Gastrocnemius medialis (tissue), 4 donors: ENCODE measurements at regions not wholly inside any gene's neighbourhood (a gene's known extent, or its start where the extent isn't known, plus 50 kb on each side); places are given as distances from the start of the nearest gene placed in this dataset.

Source experiments
- ATAC-seq, 2 donors: fragments of 150-250 bp; one replicate each; pipeline ENCODE4 v1.9.1; 2016
- DNase-seq, 2 donors: peaks; one replicate each; pipeline ENCODE4 v3.0.0-alpha.2; 2019
- H3K27ac ChIP-seq, 4 donors: fragments of 200-600 bp; sonication (generic); 1 replicate in 1 of 4; 2 replicates in 3 of 4; pipeline ENCODE4 v1.5.1; 2016 to 2018; ENCODE audit warnings: mild to moderate bottlenecking in 2 of 4, moderate library complexity in 1 of 4
- H3K27me3 ChIP-seq, 3 donors: fragments of 200-600 bp; sonication (generic) in 2 of 3; 1 replicate in 1 of 3; 2 replicates in 2 of 3; pipeline versions ENCODE4 v1.5.1 to v1.6.0; 2016 to 2019; ENCODE audit warnings: mild to moderate bottlenecking in 1 of 3, moderate library complexity in 1 of 3
- H3K36me3 ChIP-seq, 2 donors: fragments of 200-600 bp; sonication (generic) in 1 of 2; one replicate each; pipeline ENCODE4 v1.5.1; 2017 to 2018
- H3K4me1 ChIP-seq, 2 donors: fragments of 200-600 bp; sonication (generic) in 1 of 2; one replicate each; pipeline ENCODE4 v1.5.1; 2016 to 2017; ENCODE audit warnings: mild to moderate bottlenecking in 2 of 2
- H3K4me3 ChIP-seq, 4 donors: fragments of 200-600 bp; sonication (generic) in 3 of 4; 1 replicate in 1 of 4; 2 replicates in 3 of 4; pipeline ENCODE4 v1.5.1; 2016 to 2019; ENCODE audit warnings: mild to moderate bottlenecking in 2 of 4
- H3K9me3 ChIP-seq, 3 donors: fragments of 200-600 bp; sonication (generic) in 2 of 3; 1 replicate in 1 of 3; 2 replicates in 2 of 3; pipeline ENCODE4 v1.5.1; 2016 to 2019
- POLR2A ChIP-seq, 2 donors: fragments of 450-650 bp; IDR thresholded peaks; one replicate each; pipeline ENCODE4 v1.6.1; 2017; ENCODE audit warnings: antibody characterized with exemption in 2 of 2, mild to moderate bottlenecking in 2 of 2, moderate library complexity in 2 of 2
- in situ Hi-C, 4 donors: fragments of 200-750 bp; cut with MboI; loops; one replicate each; pipeline versions ENCODE4 v1.15.0 to v1.8.0; 2017; ENCODE audit warnings: low sequenced_read_pairs in 4 of 4
- intact Hi-C: fragments of 100-400 bp; cut with DNase I; formaldehyde crosslinking; loops from one replicate; pipeline ENCODE4 v1.15.1; 2023; ENCODE audit warnings: low total_unique reads
- TF ChIP-seq, protein P1 (sequence below), 5 experiments: fragments of 450-650 bp in 3 of 5; fragments of 200-600 bp in 2 of 5; sonication (generic) in 2 of 5; IDR thresholded peaks in 4 of 5; conservative IDR thresholded peaks in 1 of 5; 1 replicate in 4 of 5; 2 replicates in 1 of 5; pipeline ENCODE4 v1.5.1; 2016 to 2019; ENCODE audit warnings: antibody characterized with exemption in 5 of 5, mild to moderate bottlenecking in 3 of 5, moderate library complexity in 3 of 5

DNA sequence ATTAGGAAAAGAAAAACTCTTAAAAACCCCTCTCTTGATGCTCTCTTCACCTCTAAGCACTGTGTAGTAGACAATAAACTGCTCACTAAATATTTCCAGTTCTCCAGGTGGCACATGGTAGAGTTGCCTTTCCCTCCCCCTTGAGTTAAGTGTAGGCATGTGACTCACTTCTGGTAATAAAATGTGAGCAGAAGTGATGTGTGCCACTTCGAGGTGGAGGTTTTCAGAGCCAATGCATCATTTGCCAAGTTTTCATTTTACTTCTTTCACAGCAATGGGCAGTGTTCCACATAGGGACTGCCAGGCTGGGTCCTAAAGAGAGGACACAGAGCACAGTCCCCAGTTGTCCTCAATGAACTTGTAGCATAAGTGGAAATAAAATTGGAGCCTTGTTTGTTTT, 131.6 kb upstream of the NPY start:
- Histone ChIP-seq H3K9me3 (no peaks in the 10 kb centered on the region), H3K27ac (no peak overlapping the region), H3K4me1 (no peaks in the 10 kb centered on the region), H3K4me3 (no peak overlapping the region), H3K27me3 (no peaks in the 10 kb centered on the region), H3K36me3 (no peaks in the 10 kb centered on the region)
- DNase-seq (no peak), ATAC-seq (no peak)
- intact Hi-C loops (no loop called here), in situ Hi-C loops (no loop called here)
- TF ChIP-seq, protein P1, sequence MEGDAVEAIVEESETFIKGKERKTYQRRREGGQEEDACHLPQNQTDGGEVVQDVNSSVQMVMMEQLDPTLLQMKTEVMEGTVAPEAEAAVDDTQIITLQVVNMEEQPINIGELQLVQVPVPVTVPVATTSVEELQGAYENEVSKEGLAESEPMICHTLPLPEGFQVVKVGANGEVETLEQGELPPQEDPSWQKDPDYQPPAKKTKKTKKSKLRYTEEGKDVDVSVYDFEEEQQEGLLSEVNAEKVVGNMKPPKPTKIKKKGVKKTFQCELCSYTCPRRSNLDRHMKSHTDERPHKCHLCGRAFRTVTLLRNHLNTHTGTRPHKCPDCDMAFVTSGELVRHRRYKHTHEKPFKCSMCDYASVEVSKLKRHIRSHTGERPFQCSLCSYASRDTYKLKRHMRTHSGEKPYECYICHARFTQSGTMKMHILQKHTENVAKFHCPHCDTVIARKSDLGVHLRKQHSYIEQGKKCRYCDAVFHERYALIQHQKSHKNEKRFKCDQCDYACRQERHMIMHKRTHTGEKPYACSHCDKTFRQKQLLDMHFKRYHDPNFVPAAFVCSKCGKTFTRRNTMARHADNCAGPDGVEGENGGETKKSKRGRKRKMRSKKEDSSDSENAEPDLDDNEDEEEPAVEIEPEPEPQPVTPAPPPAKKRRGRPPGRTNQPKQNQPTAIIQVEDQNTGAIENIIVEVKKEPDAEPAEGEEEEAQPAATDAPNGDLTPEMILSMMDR (IDR thresholded peaks at IDR 0.05 in 4 of 5, conservative IDR thresholded peaks at IDR 0.05 in 1 of 5) = no peak
- no peak for TF ChIP-seq POLR2A (IDR thresholded peaks at IDR 0.05)

DNA sequence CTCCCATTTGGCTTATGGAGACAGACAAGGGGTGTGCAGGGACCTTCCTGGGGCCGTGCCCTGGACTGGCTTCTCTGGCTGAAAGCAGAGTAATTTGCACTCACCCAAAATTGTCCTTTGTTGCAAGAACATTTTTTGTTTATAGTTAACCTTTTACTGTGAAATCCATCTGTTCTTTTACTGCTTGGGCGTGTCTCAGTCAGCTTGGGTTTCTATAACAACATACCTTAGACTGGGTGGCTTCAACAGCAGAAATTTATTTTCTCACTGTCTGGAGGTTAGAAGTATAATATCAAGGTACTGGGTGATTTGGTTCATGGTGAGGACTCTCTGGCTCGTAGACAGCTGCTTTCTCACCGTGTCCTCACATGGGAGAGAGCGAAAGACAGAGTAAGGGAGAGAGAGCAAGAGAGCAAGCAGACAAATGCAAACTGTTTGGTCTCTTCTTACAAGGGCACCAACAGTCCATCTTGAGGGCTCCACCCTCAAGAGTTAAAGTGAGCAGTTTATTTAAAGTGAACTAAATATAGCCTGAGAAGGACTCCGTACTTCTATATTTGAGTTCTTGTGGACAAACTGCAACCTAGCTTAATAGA, 131.0 kb upstream of the NPY start:
- H3K36me3 ChIP-seq = no peaks in the 10 kb centered on the region
- no peak overlapping the region for H3K27ac ChIP-seq
- TF ChIP-seq, protein P1 (IDR thresholded peaks at IDR 0.05 in 4 of 5, conservative IDR thresholded peaks at IDR 0.05 in 1 of 5) = no peak
- TF ChIP-seq POLR2A (IDR thresholded peaks at IDR 0.05) = no peak
- no peaks in the 10 kb centered on the region for H3K4me1 ChIP-seq
- ATAC-seq (no peak), DNase-seq (no peak)
- no peak overlapping the region for H3K4me3 ChIP-seq
- intact Hi-C loops = no loop called here
- in situ Hi-C loops = no loop called here
- H3K9me3 ChIP-seq = no peaks in the 10 kb centered on the region
- no peaks in the 10 kb centered on the region for H3K27me3 ChIP-seq

DNA sequence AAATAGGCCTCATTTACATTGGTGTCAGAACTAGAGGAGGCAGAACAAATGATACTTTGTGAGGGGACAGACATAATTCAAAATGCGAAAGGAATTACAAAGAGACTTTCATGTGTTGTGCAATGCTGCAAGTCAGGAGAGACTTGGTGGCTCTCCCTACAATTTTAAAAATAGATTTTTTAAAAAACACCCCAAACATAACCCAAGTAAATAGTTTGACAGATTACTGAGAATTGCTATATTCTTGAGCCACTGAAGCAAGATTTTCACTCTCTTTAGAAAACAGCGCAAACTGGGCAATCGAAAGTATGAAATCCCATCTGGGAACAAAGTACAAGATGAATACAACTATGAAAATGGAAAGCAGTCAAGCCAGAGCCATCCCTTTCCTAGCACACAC, 126.3 kb upstream of the NPY start:
- no peak overlapping the region for H3K4me3 ChIP-seq
- no peak overlapping the region for H3K27ac ChIP-seq
- H3K27me3 ChIP-seq = no peaks in the 10 kb centered on the region
- TF ChIP-seq, protein P1 (IDR thresholded peaks at IDR 0.05 in 4 of 5, conservative IDR thresholded peaks at IDR 0.05 in 1 of 5) = no peak
- no peak for TF ChIP-seq POLR2A (IDR thresholded peaks at IDR 0.05)
- H3K36me3 ChIP-seq = no peaks in the 10 kb centered on the region
- ATAC-seq = no peak
- DNase-seq = no peak
- no peaks in the 10 kb centered on the region for H3K9me3 ChIP-seq
- in situ Hi-C loops = no loop called here
- H3K4me1 ChIP-seq = no peaks in the 10 kb centered on the region
- intact Hi-C loops = no loop called here

DNA sequence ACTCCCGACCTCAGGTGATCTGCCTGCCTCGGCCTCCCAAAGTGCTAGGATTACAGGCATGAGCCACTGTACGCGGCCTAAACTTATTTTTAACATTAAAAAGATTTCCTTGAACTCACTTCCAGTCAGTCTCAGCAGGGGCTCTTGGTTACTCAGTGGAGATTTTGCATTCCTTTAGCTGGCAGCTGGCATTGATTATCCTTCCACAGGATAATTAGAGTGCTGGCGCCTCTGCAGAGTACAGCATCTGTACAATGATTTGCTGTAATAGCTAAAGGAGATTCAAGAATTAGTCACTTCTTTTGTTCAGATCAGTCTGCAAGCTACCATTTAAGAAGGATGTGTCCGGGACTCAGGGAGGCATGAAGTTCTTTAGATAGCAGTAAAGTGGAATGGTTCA, 125.0 kb upstream of the NPY start:
- intact Hi-C loops = no loop called here

More for the DNA sequence above, 125.0 kb upstream of the NPY start:
- ATAC-seq = no peak
- Histone ChIP-seq H3K27me3 (no peaks in the 10 kb centered on the region), H3K4me1 (no peaks in the 10 kb centered on the region), H3K4me3 (no peak overlapping the region), H3K36me3 (no peaks in the 10 kb centered on the region), H3K9me3 (no peaks in the 10 kb centered on the region), H3K27ac (no peak overlapping the region)
- DNase-seq = no peak
- TF ChIP-seq, protein P1 (IDR thresholded peaks at IDR 0.05 in 4 of 5, conservative IDR thresholded peaks at IDR 0.05 in 1 of 5) = no peak
- TF ChIP-seq POLR2A (IDR thresholded peaks at IDR 0.05) = no peak
- in situ Hi-C loops = no loop called here
